ENCODE measurements at regions not wholly inside any gene's neighbourhood (a gene's known extent, or its start where the extent isn't known, plus 50 kb on each side); places are given as distances from the start of the nearest gene placed in this dataset.

DNA sequence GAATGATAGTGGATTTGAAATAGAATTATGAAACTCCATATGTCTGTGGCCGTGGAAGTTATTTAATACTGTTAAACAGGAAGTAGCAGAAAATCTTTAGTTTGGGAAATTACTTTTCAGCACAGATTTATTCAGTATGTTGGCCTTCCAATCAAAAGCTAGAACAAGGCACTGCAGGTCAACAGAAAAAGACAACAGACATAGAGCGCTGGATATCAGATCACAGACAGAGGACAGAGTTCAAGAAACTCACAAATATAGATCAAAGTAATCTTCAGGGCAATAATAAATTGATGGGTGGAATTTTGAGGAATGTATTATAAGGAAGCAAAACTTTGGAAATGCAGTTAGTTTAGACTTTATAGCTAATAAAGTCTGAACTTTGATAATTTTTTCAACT is 159.5 kb upstream of the TMCO5A start:
- TF ChIP-seq POLR2A (IDR thresholded peaks at IDR 0.05), result no peak
- TF ChIP-seq, protein P1, sequence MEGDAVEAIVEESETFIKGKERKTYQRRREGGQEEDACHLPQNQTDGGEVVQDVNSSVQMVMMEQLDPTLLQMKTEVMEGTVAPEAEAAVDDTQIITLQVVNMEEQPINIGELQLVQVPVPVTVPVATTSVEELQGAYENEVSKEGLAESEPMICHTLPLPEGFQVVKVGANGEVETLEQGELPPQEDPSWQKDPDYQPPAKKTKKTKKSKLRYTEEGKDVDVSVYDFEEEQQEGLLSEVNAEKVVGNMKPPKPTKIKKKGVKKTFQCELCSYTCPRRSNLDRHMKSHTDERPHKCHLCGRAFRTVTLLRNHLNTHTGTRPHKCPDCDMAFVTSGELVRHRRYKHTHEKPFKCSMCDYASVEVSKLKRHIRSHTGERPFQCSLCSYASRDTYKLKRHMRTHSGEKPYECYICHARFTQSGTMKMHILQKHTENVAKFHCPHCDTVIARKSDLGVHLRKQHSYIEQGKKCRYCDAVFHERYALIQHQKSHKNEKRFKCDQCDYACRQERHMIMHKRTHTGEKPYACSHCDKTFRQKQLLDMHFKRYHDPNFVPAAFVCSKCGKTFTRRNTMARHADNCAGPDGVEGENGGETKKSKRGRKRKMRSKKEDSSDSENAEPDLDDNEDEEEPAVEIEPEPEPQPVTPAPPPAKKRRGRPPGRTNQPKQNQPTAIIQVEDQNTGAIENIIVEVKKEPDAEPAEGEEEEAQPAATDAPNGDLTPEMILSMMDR (IDR thresholded peaks at IDR 0.05), result no peak

Measured in testis (tissue), 2 donors.